HG03442 (cell line): ENCODE measurements at regions not wholly inside any gene's neighbourhood (a gene's known extent, or its start where the extent isn't known, plus 50 kb on each side); places are given as distances from the start of the nearest gene placed in this dataset.

Experiments
- ATAC-seq: cut with Tn5 transposase; IDR thresholded peaks from one replicate; pipeline ENCODE4 v1.9.1; 2021; ENCODE audit warnings: mild to moderate bottlenecking, moderate library complexity; ENCODE audit not compliant: unreplicated experiment

- no peak for ATAC-seq
These were observed 74.6 kb upstream of the EGLN3 start for GRCh38 chr14:34025325-34026017.

DNA sequence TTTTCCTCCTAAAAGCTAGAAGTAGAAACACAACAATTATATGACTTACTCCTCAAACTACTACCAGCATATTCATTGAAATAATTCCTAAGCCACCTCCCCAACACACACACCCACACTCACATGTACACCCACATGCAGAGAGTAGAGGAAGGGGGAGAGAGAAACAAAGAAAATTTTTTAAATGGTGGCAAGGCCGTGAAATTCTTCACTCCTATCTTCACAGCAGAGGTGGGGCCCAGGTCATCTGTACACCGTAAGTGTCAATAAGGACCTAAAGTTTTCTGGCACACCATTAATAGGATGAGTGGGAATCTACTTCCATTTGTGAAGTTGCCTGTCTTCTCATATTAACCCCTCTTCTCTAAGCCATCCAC is 73.9 kb upstream of the EGLN3 start:
- no peak for ATAC-seq

DNA sequence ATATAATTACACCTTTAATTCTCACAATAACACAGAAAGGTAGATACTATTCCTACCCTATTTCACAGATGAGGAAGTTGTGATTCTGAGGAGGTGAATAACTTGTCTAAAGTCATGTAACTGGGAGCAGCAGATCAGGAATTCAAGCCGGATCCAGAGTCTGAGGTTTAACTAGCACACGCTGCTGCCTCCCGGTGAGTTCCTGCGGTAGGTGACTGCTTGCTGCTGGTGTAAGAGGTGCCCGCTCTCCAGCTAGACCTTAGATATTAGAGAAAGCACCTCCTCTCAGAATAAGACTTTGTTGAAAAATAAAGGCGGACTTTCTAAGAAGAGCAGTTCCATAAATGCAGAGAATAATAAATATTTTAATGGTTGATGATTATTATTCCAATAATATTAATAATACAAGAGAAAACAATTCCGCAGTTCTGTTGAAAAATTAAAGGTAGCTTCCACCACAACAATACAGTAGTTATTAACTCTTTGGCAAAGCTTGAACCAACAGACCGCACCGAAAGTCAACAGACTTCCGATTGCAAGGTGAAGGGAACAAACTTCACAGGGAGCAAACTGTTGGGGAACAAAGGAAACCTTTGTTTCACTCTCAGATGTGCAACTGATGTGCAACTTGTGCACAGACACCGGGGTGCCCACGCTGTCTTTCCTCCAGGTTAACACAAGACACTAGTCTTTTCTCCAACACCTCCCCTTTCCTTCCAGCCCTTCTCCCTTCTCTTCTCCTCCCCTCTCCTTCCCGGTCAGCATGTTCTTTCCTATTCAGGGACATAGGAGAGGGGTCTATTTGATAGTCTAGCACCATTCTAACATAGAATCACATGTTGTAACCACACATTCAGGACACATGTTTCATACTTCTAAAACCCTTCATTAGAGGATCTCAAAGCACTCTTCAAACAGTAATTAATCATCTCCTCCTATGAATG is 73.2 kb upstream of the EGLN3 start:
- ATAC-seq = no peak

GRCh38 chr14:34021096-34021495 is 70.2 kb upstream of the EGLN3 start:
- no peak for ATAC-seq

GRCh38 chr14:34020014-34020413 is 69.1 kb upstream of the EGLN3 start:
- ATAC-seq = no peak

DNA sequence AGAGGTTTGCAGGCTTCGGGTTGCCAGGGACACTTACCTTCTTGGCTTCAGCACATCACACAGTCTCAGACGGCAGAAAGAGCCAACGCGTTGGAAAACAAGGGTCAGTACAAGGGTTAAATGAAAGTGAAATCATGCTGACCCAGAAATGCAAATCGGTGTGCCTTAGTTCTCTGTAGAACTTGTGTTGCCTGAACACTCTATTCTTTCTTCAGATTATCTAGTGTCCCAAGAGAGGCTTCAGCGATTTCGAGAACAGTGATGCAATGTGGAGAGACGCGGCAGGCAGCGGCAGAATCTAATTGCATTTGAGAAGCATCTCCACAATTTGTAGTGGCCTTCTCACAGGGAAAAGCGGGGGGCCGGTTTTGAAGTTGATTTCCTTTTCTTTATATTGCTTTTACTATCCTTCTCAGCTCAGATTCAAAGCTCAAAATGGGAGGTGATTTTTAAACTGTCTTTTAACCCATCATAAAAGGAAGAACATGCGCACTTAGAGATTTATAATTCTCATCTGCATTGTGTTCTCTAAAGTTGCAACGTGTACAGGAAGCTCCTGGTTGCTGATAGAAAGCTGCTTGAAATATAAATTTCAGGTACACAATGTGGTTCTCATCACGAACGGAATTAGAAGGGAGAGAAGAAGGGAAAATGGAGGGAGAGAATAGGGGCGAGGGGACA is 67.8 kb upstream of the EGLN3 start:
- peak; percentile 89 for ATAC-seq

- ATAC-seq = peak; percentile 28
These were observed 67.3 kb upstream of the EGLN3 start for GRCh38 chr14:34018125-34018524.

DNA sequence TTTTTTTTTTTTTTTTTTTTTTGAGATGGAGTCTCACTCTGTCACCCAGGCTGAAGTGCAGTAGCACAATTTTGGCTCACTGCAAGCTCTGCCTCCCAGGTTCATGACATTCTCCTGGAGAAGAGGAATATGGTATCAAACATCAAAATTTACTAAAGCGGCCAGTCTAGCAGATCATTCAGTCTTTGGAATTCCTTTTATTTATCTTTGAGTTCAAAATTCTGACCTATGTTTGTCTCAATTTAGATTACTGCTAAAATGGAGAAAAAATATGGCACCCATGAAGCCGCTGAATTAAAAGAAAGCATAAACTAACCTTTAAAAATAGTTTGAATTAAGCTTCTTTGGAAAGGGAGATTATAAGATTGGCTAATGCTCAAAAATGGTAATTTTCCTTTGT is 64.5 kb upstream of the EGLN3 start:
- ATAC-seq = no peak

DNA sequence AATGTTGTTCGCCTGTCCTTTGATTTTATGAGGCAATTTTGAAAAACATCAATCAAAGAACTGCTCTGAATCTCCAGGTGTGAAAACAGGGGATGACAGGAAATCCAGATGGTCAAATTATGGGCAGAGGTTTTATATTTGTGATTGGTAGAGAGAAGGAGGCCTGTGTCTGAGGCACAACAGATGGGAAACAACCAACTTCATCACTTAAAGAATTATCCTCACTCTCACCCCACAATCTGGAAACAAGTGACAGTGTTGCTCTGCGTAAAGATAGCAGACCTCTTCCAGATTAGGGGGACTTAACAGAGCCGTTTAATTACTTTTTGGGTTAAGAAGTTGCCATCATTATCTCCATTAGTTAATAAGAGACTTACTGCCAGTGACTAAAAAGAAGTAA is 64.1 kb upstream of the EGLN3 start:
- ATAC-seq = no peak

DNA sequence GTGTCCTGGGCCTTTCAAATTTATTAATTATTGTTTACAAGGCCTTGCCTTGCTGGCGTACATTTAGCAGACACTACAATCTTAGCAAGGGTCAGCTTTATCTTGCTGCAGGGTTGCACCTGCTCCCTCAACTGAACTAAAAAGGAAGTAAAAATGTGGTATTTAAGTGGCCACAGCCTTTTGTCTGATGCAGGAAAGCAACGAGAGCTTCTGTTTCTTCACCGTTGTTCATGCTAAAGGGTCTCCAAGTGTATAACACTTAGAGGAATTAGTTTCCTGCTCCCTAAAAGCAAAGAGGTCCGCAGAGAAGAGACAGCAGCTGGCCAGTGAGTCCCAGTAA is 62.8 kb upstream of the EGLN3 start:
- ATAC-seq = peak; percentile 37

GRCh38 chr14:34012978-34013720 is 62.3 kb upstream of the EGLN3 start:
- ATAC-seq = peak; percentile 82

- ATAC-seq = no peak
These were observed 61.5 kb upstream of the EGLN3 start for GRCh38 chr14:34012369-34012768.

DNA sequence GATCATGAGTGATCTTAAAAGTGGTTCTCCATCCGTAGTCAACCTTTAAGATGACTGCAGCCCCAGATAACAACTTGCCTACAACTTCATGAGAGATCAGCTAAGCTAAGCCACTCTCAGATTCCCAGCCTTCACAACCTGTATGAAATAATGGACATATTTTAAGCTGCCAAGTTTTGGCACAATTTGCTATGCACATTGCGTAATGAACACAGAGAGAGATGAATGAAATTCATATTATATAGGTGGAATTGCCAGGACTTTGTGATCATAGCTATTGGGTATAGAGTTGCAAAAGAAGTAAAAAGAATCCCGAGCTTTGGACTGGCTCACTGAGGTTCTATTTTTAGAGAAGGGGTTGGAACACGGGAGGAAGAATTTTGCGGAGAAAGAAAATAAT is 59.1 kb upstream of the EGLN3 start:
- no peak for ATAC-seq

DNA sequence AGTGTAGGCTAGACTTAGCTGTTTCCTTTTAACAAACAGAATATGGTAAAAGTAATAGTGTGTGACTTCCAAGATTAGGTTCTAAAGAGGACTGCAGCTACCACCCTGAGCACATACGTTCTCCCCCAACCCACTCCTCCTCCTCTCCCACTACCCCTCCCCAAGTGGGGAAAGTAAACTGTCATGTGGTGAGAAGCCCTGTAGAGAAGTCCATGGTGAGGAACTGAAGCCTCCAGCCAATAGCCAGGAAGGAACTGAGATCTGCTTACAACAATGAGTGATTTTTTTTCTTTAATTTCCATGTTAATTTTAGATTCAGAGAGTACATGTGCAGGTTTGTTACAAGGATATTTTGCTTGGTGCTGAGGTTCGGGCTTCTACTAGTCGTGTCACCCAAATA is 57.0 kb upstream of the EGLN3 start:
- ATAC-seq = no peak

DNA sequence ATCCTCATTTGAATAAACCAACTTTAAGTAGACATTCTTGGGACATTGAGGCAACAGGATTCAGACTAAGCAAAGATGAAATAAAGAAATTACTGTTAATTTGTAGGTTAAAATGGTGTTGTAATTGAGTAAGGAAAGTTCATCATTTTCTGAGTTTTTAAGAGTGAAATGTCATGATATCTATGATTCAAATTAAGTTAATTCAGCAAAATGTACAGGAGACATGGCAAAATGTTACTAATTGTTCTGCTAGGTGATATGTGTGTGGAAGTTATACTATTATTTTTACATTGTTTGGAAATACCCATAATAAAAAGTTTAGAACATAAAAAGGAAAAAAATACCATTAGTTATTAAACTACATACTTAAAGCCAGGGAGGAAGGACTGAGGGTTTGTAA is 55.0 kb upstream of the EGLN3 start:
- ATAC-seq = no peak

GRCh38 chr14:34004881-34005280 is 54.0 kb upstream of the EGLN3 start:
- no peak for ATAC-seq

DNA sequence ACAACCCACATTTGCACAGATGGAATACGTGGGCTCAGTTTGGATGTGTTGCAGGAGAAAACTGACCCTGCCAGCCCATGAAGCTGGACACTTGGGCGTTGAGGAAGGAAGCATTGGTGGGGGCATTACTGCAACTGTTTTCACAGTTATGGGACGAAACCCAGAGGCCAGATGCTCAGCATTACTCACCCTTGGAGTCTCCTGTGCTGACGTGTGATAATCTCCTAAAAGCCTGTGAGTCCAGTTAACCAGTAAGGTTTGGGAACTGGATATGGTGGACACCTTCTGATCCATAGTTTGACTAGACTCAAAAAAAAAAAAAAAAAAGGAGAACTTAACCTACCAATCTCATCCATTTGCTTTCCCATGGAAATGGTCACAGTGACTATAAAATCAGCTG is 52.8 kb upstream of the EGLN3 start:
- no peak for ATAC-seq

GRCh38 chr14:34003082-34003668 is 52.3 kb upstream of the EGLN3 start:
- ATAC-seq = no peak
